Activated CD4-positive, alpha-beta T cell treated with anti-CD3 and anti-CD28 coated beads, Interleukin-2, Interleukin-4, amounts not matched to agents 100 ng/mL and 50 ng/mL, durations not matched to agents 16 hours and 8 hours (primary cell): ENCODE measurements at regions not wholly inside any gene's neighbourhood (a gene's known extent, or its start where the extent isn't known, plus 50 kb on each side); places are given as distances from the start of the nearest gene placed in this dataset.

Experiments
- DNase-seq: peaks from one replicate; pipeline ENCODE4 v3.0.0-alpha.2; 2020; ENCODE audit warnings: low spot score

GRCh38 chr20:52643034-52643433 is 329.1 kb upstream of the TSHZ2 start:
- no peak for DNase-seq

GRCh38 chr20:52637201-52637600 is 335.0 kb upstream of the TSHZ2 start:
- no peak for DNase-seq

GRCh38 chr20:52631469-52631868 is 340.7 kb upstream of the TSHZ2 start:
- no peak for DNase-seq

- DNase-seq = no peak
Measured at GRCh38 chr20:52630138-52630537, 342.0 kb upstream of the TSHZ2 start.

GRCh38 chr20:52624281-52624680 is 347.9 kb upstream of the TSHZ2 start:
- no peak for DNase-seq

GRCh38 chr20:52622081-52622480 is 350.1 kb upstream of the TSHZ2 start:
- DNase-seq = no peak

- DNase-seq = no peak
Measured at GRCh38 chr20:52621401-52621800, 350.8 kb upstream of the TSHZ2 start.

GRCh38 chr20:52619671-52620070 is 352.5 kb upstream of the TSHZ2 start:
- DNase-seq = no peak

GRCh38 chr20:52619101-52619500 is 353.1 kb upstream of the TSHZ2 start:
- no peak for DNase-seq

- DNase-seq = no peak
Measured at GRCh38 chr20:52616629-52617028, 355.5 kb upstream of the TSHZ2 start.

- no peak for DNase-seq
Measured at GRCh38 chr20:52614051-52614863, 357.9 kb upstream of the TSHZ2 start.

- DNase-seq = no peak
Measured at GRCh38 chr20:52612046-52612632, 360.0 kb upstream of the TSHZ2 start.

- DNase-seq = no peak
Measured at GRCh38 chr20:52610749-52611148, 361.4 kb upstream of the TSHZ2 start.

- DNase-seq = no peak
Measured at GRCh38 chr20:52601295-52601971, 370.7 kb upstream of the TSHZ2 start.

GRCh38 chr20:52596256-52596655 is 375.9 kb upstream of the TSHZ2 start:
- DNase-seq = no peak

- no peak for DNase-seq
Measured at GRCh38 chr20:52595518-52595917, 376.6 kb upstream of the TSHZ2 start.

- DNase-seq = no peak
Measured at GRCh38 chr20:52593654-52594053, 378.5 kb upstream of the TSHZ2 start.

- DNase-seq = no peak
Measured at GRCh38 chr20:52592567-52592966, 379.6 kb upstream of the TSHZ2 start.

GRCh38 chr20:52590100-52590499 is 382.1 kb upstream of the TSHZ2 start:
- no peak for DNase-seq

- DNase-seq = no peak
Measured at GRCh38 chr20:52589251-52589812, 382.8 kb upstream of the TSHZ2 start.

- DNase-seq = no peak
Measured at GRCh38 chr20:52586660-52587059, 385.5 kb upstream of the TSHZ2 start.

- DNase-seq = no peak
Measured at GRCh38 chr20:52585333-52585732, 386.8 kb upstream of the TSHZ2 start.

GRCh38 chr20:52578559-52578958 is 387.0 kb upstream of the ZFP64 start:
- no peak for DNase-seq
